NCI-H146 treated with DMSO at 0.1 percent for 48 hours (cell line): ENCODE measurements at regions not wholly inside any gene's neighbourhood (a gene's known extent, or its start where the extent isn't known, plus 50 kb on each side); places are given as distances from the start of the nearest gene placed in this dataset.
"Not testable (repeated sequence)": the region's sequence is repeated elsewhere in the genome, so short reads cannot be mapped to it uniquely, and the experiment has no call there.

Experiments used
- DNase-seq: peaks from one replicate; lab custom pipeline; 2025; ENCODE audit not compliant: unreplicated experiment; lab: John Stamatoyannopoulos, UW

- DNase-seq, result no peak
These were observed 867.3 kb downstream of the EPHA4 start for GRCh38 chr2:220704810-220705209.

DNA sequence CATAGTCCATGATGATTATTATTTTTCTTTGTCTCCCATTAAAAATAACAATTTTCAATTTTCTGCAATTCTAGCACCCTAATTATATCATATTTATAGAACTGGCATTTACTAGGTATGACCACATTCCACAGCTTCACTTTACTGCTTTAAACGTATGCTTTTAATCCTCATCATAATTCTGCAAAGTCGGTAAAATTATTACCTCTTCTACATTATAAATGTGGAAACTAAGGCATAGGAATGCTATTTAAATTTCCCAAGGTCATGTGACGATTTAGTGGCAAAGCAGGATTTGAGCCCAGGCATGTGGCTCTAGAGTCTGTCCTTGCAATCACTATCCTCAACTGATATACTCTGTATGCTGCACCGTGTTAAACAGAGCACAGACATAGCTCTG, 866.4 kb downstream of the EPHA4 start:
- no peak for DNase-seq

- DNase-seq, result no peak
These were observed 864.8 kb downstream of the EPHA4 start for GRCh38 chr2:220707261-220707660.

GRCh38 chr2:220708366-220708765, 863.7 kb downstream of the EPHA4 start:
- no peak for DNase-seq

DNA sequence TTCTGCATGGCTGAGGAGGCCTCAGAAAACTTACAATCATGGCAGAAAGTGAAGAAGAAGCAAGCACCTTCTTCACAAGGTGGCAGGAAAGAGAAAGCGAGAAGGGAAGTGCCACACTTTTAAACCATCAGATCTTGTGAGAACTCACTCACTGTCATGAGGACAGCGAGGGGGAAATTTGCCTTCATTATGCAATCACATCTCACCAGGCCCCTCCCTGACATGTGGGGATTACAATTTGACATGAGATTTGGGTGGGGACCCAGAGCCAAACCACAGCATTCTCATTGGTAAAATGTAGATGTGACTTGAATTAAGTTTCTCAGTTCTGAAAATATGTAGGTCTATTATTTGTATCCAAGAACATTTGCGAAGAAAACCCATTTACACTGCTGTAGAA, 854.8 kb downstream of the EPHA4 start:
- DNase-seq, result no peak

DNA sequence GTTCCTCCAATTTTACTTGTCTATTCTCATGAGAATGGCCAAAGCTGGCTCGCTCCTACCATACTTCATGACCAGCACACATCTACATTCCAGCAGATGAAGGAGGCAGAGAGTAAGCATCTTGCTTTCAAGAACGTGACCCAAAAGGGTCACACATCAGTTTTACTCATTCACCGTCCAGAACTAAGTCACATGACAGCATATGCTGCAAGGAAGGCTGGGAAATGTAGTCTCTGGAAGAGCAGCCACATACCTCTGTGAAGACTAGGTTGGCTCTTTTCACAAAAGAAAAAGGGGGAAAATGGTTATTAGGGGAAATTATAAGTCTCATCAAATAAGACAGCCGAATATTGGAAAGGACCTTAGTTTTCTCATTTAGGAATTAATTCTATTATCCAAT, 835.3 kb downstream of the EPHA4 start:
- no peak for DNase-seq

- DNase-seq, result no peak
These were observed 828.9 kb downstream of the EPHA4 start for GRCh38 chr2:220743203-220743602.

DNA sequence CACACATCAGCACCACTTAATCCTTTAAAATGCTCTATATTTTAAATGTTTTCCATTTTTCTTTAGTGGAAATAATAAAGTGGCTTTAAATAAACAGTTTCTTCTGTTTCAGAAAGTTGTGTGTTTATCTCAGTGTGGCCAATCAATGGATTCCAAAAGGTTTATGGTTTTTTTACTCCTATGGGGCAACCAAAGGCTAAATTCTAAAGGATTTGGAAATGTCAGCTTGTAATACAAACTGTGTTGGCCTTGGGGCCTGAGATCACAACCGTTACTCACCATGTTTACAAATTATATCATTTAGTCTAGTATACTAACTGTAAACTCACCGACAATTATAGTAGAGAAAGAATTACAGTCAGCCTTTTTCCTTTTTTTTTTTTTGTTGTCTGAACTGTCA, 827.2 kb downstream of the EPHA4 start:
- no peak for DNase-seq

DNA sequence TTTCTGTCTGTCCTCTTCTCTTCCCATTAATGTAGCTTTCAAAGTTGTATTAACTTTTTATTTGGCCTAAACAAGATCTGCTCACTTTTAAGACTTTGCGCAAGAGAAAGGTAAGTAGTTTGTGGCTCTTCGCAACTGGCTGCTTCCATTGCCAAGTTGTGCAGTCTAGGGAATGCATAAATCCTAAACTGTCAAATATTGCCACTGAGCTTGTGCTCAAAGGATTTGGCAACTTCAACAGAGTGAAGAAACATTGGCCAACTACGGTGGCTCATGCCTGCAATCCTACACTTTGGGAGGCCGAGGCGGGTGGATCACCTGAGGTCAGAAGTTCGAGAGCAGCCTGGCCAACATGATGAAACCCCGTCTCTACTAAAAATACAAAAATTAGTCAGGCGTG, 826.4 kb downstream of the EPHA4 start:
- DNase-seq, result no peak

DNA sequence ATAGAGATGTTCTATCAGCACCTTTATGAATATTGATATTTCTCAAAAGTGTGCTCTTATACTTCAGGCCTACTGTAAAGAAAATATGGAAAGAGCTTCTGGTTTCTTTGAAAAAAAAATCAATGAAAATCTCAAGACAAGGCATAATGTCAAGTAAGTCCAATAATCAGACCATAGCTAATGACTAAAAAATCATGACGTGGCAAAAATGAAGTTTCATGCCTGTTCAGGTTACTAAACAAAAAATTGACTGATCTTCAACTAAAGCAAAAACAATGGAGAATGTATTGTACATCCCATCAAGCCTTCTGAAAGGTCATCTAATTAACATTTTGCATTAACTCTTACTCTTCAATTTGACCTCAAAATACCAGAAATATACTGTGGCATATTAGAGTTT, 824.4 kb downstream of the EPHA4 start:
- DNase-seq, result no peak

- DNase-seq, result no peak
These were observed 823.1 kb downstream of the EPHA4 start for GRCh38 chr2:220748875-220749479.

DNA sequence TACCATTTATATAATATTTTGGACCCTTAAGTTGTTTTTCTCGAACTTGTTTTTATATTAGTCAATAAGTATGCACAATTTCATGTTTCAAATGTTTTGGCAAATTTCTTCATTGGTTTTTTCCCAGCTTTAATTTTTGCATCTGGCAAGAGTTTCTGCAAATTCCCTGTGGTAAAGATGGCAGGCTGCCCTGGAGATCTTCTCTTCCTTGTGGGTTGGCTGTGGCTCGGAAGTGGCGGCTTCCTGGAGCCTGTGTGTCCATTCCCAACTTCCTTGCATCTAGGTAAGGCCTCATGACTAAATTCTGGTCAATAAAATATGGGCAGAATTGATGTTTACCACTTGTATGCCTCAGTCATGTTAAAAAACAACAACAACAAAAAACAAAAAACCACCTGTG, 818.6 kb downstream of the EPHA4 start:
- no peak for DNase-seq

DNA sequence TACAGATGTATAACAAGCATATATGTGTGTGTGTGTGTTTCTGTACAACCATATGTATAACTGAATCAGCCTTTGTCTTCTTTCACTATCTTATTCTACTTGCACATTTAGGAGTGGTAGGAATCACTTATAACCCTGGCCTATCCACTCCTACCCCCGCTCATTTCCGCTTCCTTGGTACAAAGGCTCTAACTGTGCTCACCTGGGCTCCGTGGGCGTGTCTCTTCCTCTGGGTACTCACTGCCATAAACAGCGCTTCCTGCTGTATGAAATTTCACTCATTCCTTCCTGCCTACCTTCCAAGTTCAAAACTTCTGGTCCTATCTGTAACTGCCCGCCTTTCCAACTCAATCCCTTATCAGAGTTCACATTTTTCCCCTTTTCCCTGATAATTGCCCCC, 815.5 kb downstream of the EPHA4 start:
- no peak for DNase-seq

DNA sequence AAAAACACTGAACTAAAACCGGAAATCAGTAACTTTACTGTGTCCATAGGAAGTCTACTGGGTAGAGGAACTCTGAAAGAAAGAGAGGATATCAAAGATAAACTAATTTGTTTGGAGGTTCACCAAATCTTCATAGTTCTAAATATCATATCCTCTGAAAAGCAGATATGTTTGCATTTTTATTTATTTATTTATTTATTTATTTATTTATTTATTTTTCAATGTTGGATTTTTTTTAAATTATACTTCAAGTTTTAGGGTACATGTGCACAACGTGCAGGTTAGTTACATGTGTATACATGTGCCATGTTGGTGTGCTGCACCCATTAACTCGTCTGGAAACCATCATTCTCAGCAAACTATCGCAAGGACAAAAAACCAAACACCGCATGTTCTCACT, 813.7 kb downstream of the EPHA4 start:
- not testable (repeated sequence) for DNase-seq

- DNase-seq, result no peak
These were observed 807.9 kb downstream of the EPHA4 start for GRCh38 chr2:220764171-220764570.

DNA sequence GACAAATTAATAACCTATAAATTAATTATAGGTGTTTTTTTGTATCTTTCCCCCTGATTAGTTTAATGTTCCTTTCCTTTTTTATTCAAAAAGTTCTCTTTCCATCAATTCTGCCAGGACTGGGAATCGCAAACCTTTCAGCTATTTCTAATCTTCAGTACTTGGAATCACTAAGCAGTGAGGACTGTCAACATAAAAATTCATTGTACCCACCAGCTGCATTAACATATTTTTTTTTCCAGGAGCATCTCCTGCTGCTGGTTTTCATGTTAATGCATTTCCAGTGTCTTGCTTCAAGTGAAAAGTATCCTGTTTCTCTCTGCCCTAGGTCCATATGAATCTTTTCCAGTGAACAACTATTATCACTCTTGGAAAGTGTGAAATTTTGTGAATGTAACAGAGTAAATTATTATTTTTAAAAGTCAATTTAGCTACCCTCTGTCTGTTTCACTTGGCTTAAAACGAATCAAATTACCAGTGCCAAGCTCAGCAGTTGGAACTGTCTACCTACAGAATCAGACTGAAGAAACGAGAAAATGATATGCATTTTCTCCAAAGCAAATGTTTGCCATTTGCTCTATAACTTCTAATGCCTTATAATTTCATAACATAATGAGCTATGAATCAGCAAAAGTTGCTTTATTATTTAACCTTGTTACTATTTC, 804.4 kb downstream of the EPHA4 start:
- DNase-seq, result no peak

GRCh38 chr2:220775856-220776488, 796.1 kb downstream of the EPHA4 start:
- DNase-seq, result peak; percentile 9

DNA sequence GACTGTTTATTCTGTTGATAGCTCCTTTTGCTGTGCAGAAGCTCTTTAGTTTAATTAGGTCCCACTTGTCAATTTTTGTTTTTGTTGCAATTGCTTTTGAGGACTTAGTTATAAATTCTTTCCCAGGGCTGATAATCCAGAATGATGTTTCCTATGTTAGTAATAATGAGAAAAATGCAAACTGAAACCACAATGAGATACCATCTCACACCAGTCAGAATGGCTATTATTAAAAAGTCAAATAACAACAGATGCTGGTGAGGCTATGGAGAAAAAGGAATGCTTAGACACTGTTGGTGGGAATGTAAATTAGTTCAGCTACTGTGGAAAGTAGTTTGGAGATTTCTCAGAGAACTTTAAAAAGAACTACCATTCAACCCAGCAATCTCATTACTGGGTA, 793.0 kb downstream of the EPHA4 start:
- not testable (repeated sequence) for DNase-seq

- DNase-seq, result no peak
These were observed 792.6 kb downstream of the EPHA4 start for GRCh38 chr2:220779511-220779910.

DNA sequence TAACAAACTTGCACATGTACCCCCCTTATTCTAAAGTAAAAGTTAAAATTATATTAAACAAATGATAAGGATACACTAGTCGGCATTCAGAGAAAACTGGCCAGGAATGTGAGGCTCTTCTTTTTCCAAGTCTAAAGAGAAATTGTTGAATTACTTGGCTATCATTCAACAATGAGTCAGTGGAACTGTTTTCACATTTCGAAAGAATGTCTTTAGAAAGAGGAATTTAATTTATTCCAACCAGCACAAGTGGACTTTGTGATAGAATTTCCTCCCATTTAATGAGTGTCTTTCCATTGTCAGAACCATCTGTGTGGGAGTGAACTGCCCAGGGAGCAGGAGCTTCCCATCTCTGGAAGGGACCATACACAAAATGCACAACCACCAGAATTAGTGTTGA, 792.2 kb downstream of the EPHA4 start:
- no peak for DNase-seq

DNA sequence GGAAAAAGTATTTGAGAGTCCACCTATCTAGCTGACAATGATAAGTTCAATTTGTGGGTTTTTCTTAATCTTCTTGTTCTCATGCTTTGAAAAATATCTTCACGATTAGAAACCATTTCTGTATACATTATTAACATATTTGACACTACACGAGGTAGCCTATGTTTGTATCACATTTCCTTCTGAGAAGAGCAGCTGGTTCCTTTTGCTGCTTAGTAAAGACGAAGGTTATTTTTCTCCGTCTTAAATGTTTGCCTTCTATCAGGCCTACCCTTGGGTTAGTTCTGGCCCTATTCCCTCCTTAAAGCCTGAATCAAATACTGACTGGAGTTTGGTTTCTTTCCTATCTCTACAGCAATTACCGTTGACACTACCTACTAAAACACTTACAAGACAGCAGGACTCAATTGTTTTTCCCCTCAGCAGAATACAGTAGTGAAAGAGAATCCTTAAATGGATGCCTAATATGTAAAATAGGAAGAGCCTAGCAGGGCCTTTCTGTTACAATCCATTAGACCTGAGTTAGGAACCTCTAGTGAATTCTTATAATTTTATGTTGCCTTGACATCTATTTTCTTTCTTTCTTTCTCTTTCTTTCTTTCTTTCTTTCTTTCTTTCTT, 790.4 kb downstream of the EPHA4 start:
- DNase-seq, result no peak

DNA sequence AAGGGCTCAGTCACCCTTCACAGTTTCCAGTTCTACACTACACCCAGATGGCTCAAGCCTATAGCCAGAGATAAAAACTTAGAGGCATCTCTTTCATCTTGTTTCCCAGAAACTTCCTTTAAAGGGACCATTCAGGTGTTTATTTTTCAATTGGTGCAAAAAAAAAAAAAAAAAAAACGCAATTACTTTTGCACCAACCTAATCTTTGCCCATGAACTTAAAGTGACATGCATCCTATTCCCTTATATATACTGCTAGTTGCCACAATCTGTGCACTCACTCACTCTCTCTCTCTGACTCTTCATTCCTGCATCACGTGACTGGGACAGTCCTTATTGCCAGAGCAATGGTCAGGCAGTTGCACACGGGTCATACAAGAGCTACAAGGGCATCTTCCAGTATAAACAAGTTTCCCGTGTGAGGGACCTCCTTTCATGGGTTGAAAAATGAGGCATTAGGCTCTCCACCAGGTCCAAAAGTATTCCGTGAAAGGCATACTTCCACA, 789.4 kb downstream of the EPHA4 start:
- DNase-seq, result no peak
